SH-SY5Y (cell line): ENCODE measurements at regions not wholly inside any gene's neighbourhood (a gene's known extent, or its start where the extent isn't known, plus 50 kb on each side); places are given as distances from the start of the nearest gene placed in this dataset.

Source experiments
- GATA2 ChIP-seq: IDR thresholded peaks from 2 replicates; pipeline ENCODE4 v1.6.1; 2011; ENCODE audit warnings: mild to moderate bottlenecking, low read depth, low read length
- GATA3 ChIP-seq: IDR thresholded peaks from 2 replicates; pipeline ENCODE4 v1.6.1; 2011; ENCODE audit warnings: low read depth, mild to moderate bottlenecking, low read length, moderate library complexity

GRCh38 chr12:30110958-30111586 is 327.3 kb upstream of the TMTC1 start:
- TF ChIP-seq GATA3 = no peak
- TF ChIP-seq GATA2 = no peak
